K562 (cell line): ENCODE measurements at regions not wholly inside any gene's neighbourhood (a gene's known extent, or its start where the extent isn't known, plus 50 kb on each side); places are given as distances from the start of the nearest gene placed in this dataset.

Experiments used
- ATAC-seq: fragments of 200-7000 bp; cut with Tn5 transposase; 3 replicates; pipeline ENCODE4 v1.9.1; 2020; ENCODE audit warnings: moderate library complexity
- BruUV-seq: library from RNA; stranded (reverse); fragments of 400-500 nt; replicated peaks from 2 replicates; lab custom pipeline; 2021; lab: Mats Ljungman, UMichigan
- CTCF ChIA-PET: fragments of 300-600 bp; formaldehyde crosslinking; extraction: SDS; loops from one replicate; lab custom pipeline; 2021; ENCODE audit warnings: low intra/inter-chr PET ratio; lab: Yijun Ruan, JAX
- POLR2A ChIA-PET: fragments of 300-600, 350-650 bp; sonication (Branson Sonifier 250); formaldehyde crosslinking; extraction: SDS; loops from one replicate; lab custom pipeline; 2021; ENCODE audit warnings: antibody characterized with exemption, inconsistent platforms; lab: Yijun Ruan, JAX
- DNase-seq, 4 experiments: peaks; one replicate each; pipeline versions ENCODE4 v3.0.0 to v3.0.0-alpha.2; 2011 to 2018; ENCODE audit warnings: low spot score in 3 of 4, mixed read lengths in 3 of 4; ENCODE audit errors: extremely low read depth in 1 of 4
- FAIRE-seq: peaks from 2 replicates; lab custom pipeline; 2011; peaks lifted over from hg19 to GRCh38; lab: Jason Lieb, UNC
- H2AFZ ChIP-seq: 2 replicates; pipeline ENCODE4 v1.6.0; 2011; ENCODE audit warnings: low read depth, low read length, control low read depth, inconsistent platforms
- H3K27ac ChIP-seq: fragments of 200-600 bp; 3 replicates; pipeline ENCODE4 v1.8.0; 2011; ENCODE audit warnings: low read depth, mild to moderate bottlenecking, control low read depth, inconsistent platforms, low read length, moderate library complexity, mixed read lengths; ENCODE audit errors: extremely low read depth
- H3K27me3 ChIP-seq, 2 experiments: fragments of 300-600 bp in 1 of 2; 2 replicates in 1 of 2; 3 replicates in 1 of 2; pipeline versions ENCODE4 v1.6.0 to v1.8.0; 2011; ENCODE audit warnings: inconsistent platforms in 2 of 2, low read length in 2 of 2, mild to moderate bottlenecking in 1 of 2, mixed read lengths in 1 of 2, moderate library complexity in 1 of 2; ENCODE audit not compliant: control insufficient read depth in 2 of 2, insufficient read depth in 2 of 2
- H3K36me3 ChIP-seq: fragments of 300-600 bp; 3 replicates; pipeline ENCODE4 v1.8.0; 2011; ENCODE audit warnings: mild to moderate bottlenecking, low read length, inconsistent platforms; ENCODE audit not compliant: control insufficient read depth, insufficient read depth
- H3K4me1 ChIP-seq, 2 experiments: fragments of 200-600 bp in 1 of 2; replicated peaks in 1 of 2; 2 replicates in 1 of 2; 3 replicates in 1 of 2; pipeline versions ENCODE4 v1.5.1 to v1.8.0; 2011; ENCODE audit warnings: inconsistent platforms in 2 of 2, low read length in 2 of 2, mild to moderate bottlenecking in 1 of 2, mixed read lengths in 1 of 2, moderate library complexity in 1 of 2; ENCODE audit not compliant: control insufficient read depth in 2 of 2, insufficient read depth in 2 of 2
- H3K4me2 ChIP-seq: 2 replicates; pipeline ENCODE4 v1.6.1; 2011; ENCODE audit warnings: low read length, control low read depth, inconsistent platforms, mixed read lengths; ENCODE audit not compliant: insufficient read depth
- H3K4me3 ChIP-seq: fragments of 200-600 bp; sonication (generic), shearing (Covaris generic); 2 replicates; pipeline ENCODE4 v1.5.1; 2016; ENCODE audit warnings: control low read depth, inconsistent platforms
- H3K79me2 ChIP-seq: fragments of 200-600 bp; 3 replicates; pipeline ENCODE4 v1.8.0; 2011; ENCODE audit warnings: low read length, inconsistent platforms; ENCODE audit not compliant: control insufficient read depth, insufficient read depth
- H3K9ac ChIP-seq, 2 experiments: 2 replicates each; pipeline versions ENCODE4 v1.6.0 to v1.6.1; 2011; ENCODE audit warnings: low read depth in 2 of 2, low read length in 2 of 2, control low read depth in 1 of 2, inconsistent platforms in 1 of 2, mild to moderate bottlenecking in 1 of 2, mixed read lengths in 1 of 2; ENCODE audit not compliant: insufficient read depth in 1 of 2
- H3K9me1 ChIP-seq: one replicate; pipeline ENCODE4 v1.6.0; 2011; ENCODE audit warnings: inconsistent platforms, mild to moderate bottlenecking, low read length, moderate library complexity; ENCODE audit not compliant: control insufficient read depth, insufficient read depth
- H3K9me3 ChIP-seq: replicated peaks from 2 replicates; pipeline ENCODE4 v1.5.1; 2011; ENCODE audit warnings: low read depth, low read length, inconsistent platforms; ENCODE audit not compliant: control insufficient read depth, insufficient read depth
- H4K20me1 ChIP-seq: replicated peaks from 2 replicates; pipeline ENCODE4 v1.6.1; 2011; ENCODE audit warnings: low read length, inconsistent platforms, mixed read lengths; ENCODE audit not compliant: control insufficient read depth, insufficient read depth
- ARNT ChIP-seq, 2 experiments: fragments of 450-650 bp; IDR thresholded peaks; 2 replicates each; pipeline ENCODE4 v1.6.1; 2016; ENCODE audit warnings: mild to moderate bottlenecking in 1 of 2
- COPS2 ChIP-seq: fragments of 450-650 bp; conservative IDR thresholded peaks from 2 replicates; pipeline ENCODE4 v1.6.1; 2016; ENCODE audit warnings: mild to moderate bottlenecking, moderate library complexity
- FOXK2 ChIP-seq, 2 experiments: fragments of 450-650 bp; IDR thresholded peaks in 1 of 2; conservative IDR thresholded peaks in 1 of 2; 2 replicates each; pipeline ENCODE4 v1.6.1; 2016; ENCODE audit warnings: low read depth in 2 of 2, mild to moderate bottlenecking in 1 of 2
- ILK ChIP-seq: fragments of 450-650 bp; IDR thresholded peaks from 2 replicates; pipeline ENCODE4 v1.6.1; 2016; ENCODE audit warnings: missing genetic modification characterization, low read depth, mild to moderate bottlenecking, missing compliant biosample characterization, moderate library complexity, borderline replicate concordance
- KAT8 ChIP-seq: fragments of 450-650 bp; IDR thresholded peaks from 2 replicates; pipeline ENCODE4 v1.6.1; 2016; ENCODE audit warnings: low read depth, mild to moderate bottlenecking
- MAFG ChIP-seq: fragments of 450-650 bp; conservative IDR thresholded peaks from 2 replicates; pipeline ENCODE4 v1.6.1; 2016; ENCODE audit warnings: missing genetic modification characterization, missing compliant biosample characterization
- NR2C1 ChIP-seq, 2 experiments: fragments of 450-650 bp; IDR thresholded peaks; 2 replicates each; pipeline ENCODE4 v1.6.1; 2017; ENCODE audit warnings: mild to moderate bottlenecking in 2 of 2, antibody characterized with exemption in 1 of 2, inconsistent platforms in 1 of 2, missing compliant biosample characterization in 1 of 2, missing genetic modification characterization in 1 of 2
- RB1 ChIP-seq: fragments of 450-650 bp; IDR thresholded peaks from 2 replicates; pipeline ENCODE4 v1.6.1; 2017; ENCODE audit warnings: low read depth, mild to moderate bottlenecking
- SMAD3 ChIP-seq: fragments of 450-650 bp; formaldehyde crosslinking; conservative IDR thresholded peaks from 2 replicates; pipeline ENCODE4 v1.4.0; 2020; ENCODE audit warnings: mild to moderate bottlenecking
- TAF15 ChIP-seq: fragments of 200-400 bp; formaldehyde crosslinking; IDR thresholded peaks from 2 replicates; pipeline ENCODE4 v1.6.1; 2017; ENCODE audit warnings: mild to moderate bottlenecking, low read depth, low read length, moderate library complexity
- ZNF699 ChIP-seq: fragments of 250-450 bp; sonication (Bioruptor Pico); IDR thresholded peaks from 2 replicates; pipeline ENCODE4 v1.8.0; 2021; ENCODE audit warnings: mild to moderate bottlenecking, moderate library complexity; ENCODE audit not compliant: insufficient replicate concordance
- WGBS: fragments of 100-300 bp; shearing (Covaris generic); methylation state at CpG from one replicate; pipeline ENCODE4 v1.1.6; 2016; ENCODE audit warnings: low coverage, mixed read lengths; ENCODE audit not compliant: insufficient coverage; ENCODE audit errors: missing lambda C conversion rate; 5-methylcytosine and 5-hydroxymethylcytosine counted together
- in situ Hi-C: fragments of 300-500 bp; cut with MboI; formaldehyde crosslinking; loops from 4 replicates; pipeline ENCODE4 v1.15.0; 2018; ENCODE audit warnings: inconsistent platforms, mixed read lengths
- intact Hi-C: fragments of 100-400 bp; cut with micrococcal nuclease; formaldehyde crosslinking; loops from 2 replicates; pipeline ENCODE4 v1.14.2; 2022
- TF ChIP-seq, protein P1 (sequence below): sonication (generic); formaldehyde crosslinking; IDR thresholded peaks from 2 replicates; pipeline ENCODE4 v1.8.0; 2022; ENCODE audit warnings: mild to moderate bottlenecking, missing genetic modification reagents
- TF ChIP-seq, protein P2 (sequence below): IDR thresholded peaks from 2 replicates; pipeline ENCODE4 v1.6.1; 2011; ENCODE audit warnings: borderline replicate concordance, low read depth, mild to moderate bottlenecking, moderate library complexity, low read length; ENCODE audit not compliant: insufficient read depth, poor library complexity, severe bottlenecking

DNA sequence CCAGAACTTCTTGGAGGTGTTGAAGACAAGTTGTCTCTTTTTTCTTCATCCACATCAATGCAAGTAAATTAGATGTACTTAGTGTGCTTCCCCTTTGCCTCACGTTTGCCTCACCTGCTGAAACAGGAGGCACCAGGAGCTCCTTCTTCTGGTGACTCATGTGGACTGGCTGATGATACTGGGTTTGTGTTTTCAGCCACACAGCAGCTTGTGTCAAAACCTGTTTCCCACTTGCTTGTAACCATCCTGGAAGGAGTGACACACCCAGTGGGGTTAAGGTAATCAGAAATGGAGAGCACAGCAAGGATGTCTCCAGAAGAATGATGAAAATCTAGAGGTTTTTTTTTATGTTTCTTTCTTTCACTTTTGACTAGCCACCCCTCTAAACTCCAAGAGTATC lies 143.3 kb upstream of the RBMS3 start:
- no TSS peak for BruUV-seq
- Histone ChIP-seq H3K36me3 (no peaks in the 10 kb centered on the region), H3K4me3 (no peak overlapping the region), H4K20me1 (no peaks in the 10 kb centered on the region), H3K4me1 (no peaks in the 10 kb centered on the region), H3K9ac (no peak overlapping the region), H3K27me3 (no peaks in the 10 kb centered on the region), H3K9me3 (no peaks in the 10 kb centered on the region; the same call in 1 of the 2 replicates), H3K4me2 (no peak overlapping the region), H3K9me1 (no peaks in the 10 kb centered on the region), H3K27ac (no peak overlapping the region), H3K79me2 (no peaks in the 10 kb centered on the region), H2AFZ (no peak overlapping the region)
- CTCF ChIA-PET, result no interaction called here
- POLR2A ChIA-PET, result no interaction called here
- DNase-seq (no peak), FAIRE-seq (no peak), ATAC-seq (no peak)
- WGBS, result 0% methylated on average over 1 of the region's 1 CpG
- in situ Hi-C loops, result no loop called here
- no peak for TF ChIP-seq TAF15
- no peak for TF ChIP-seq KAT8
- TF ChIP-seq ARNT (IDR thresholded peaks at IDR 0.05), result no peak
- TF ChIP-seq MAFG (tag), result no peak
- TF ChIP-seq COPS2, result no peak
- no peak for TF ChIP-seq FOXK2 (conservative IDR thresholded peaks at IDR 0.05 in 1 of 2, IDR thresholded peaks at IDR 0.05 in 1 of 2; ENCODE audit: low read depth in 2 of 2)
- no peak for TF ChIP-seq ZNF699 (CRISPR knock-in tag)
- TF ChIP-seq, protein P1, sequence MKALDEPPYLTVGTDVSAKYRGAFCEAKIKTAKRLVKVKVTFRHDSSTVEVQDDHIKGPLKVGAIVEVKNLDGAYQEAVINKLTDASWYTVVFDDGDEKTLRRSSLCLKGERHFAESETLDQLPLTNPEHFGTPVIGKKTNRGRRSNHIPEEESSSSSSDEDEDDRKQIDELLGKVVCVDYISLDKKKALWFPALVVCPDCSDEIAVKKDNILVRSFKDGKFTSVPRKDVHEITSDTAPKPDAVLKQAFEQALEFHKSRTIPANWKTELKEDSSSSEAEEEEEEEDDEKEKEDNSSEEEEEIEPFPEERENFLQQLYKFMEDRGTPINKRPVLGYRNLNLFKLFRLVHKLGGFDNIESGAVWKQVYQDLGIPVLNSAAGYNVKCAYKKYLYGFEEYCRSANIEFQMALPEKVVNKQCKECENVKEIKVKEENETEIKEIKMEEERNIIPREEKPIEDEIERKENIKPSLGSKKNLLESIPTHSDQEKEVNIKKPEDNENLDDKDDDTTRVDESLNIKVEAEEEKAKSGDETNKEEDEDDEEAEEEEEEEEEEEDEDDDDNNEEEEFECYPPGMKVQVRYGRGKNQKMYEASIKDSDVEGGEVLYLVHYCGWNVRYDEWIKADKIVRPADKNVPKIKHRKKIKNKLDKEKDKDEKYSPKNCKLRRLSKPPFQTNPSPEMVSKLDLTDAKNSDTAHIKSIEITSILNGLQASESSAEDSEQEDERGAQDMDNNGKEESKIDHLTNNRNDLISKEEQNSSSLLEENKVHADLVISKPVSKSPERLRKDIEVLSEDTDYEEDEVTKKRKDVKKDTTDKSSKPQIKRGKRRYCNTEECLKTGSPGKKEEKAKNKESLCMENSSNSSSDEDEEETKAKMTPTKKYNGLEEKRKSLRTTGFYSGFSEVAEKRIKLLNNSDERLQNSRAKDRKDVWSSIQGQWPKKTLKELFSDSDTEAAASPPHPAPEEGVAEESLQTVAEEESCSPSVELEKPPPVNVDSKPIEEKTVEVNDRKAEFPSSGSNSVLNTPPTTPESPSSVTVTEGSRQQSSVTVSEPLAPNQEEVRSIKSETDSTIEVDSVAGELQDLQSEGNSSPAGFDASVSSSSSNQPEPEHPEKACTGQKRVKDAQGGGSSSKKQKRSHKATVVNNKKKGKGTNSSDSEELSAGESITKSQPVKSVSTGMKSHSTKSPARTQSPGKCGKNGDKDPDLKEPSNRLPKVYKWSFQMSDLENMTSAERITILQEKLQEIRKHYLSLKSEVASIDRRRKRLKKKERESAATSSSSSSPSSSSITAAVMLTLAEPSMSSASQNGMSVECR (CRISPR knock-in tag), result no peak
- TF ChIP-seq ILK, result no peak
- TF ChIP-seq, protein P2, sequence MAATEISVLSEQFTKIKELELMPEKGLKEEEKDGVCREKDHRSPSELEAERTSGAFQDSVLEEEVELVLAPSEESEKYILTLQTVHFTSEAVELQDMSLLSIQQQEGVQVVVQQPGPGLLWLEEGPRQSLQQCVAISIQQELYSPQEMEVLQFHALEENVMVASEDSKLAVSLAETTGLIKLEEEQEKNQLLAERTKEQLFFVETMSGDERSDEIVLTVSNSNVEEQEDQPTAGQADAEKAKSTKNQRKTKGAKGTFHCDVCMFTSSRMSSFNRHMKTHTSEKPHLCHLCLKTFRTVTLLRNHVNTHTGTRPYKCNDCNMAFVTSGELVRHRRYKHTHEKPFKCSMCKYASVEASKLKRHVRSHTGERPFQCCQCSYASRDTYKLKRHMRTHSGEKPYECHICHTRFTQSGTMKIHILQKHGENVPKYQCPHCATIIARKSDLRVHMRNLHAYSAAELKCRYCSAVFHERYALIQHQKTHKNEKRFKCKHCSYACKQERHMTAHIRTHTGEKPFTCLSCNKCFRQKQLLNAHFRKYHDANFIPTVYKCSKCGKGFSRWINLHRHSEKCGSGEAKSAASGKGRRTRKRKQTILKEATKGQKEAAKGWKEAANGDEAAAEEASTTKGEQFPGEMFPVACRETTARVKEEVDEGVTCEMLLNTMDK, result no peak
- TF ChIP-seq SMAD3 (CRISPR knock-in tag), result no peak
- no peak for TF ChIP-seq NR2C1 (IDR thresholded peaks at IDR 0.05)
- no peak for TF ChIP-seq NR2C1 (tag; IDR thresholded peaks at IDR 0.05)
- TF ChIP-seq RB1, result no peak
- intact Hi-C loops, result no loop called here
